GM12872 (cell line): ENCODE measurements at regions not wholly inside any gene's neighbourhood (a gene's known extent, or its start where the extent isn't known, plus 50 kb on each side); places are given as distances from the start of the nearest gene placed in this dataset.

Source experiments
- TF ChIP-seq, protein P1 (sequence below): IDR thresholded peaks from 3 replicates; pipeline ENCODE4 v1.5.1; 2011; ENCODE audit warnings: low read depth, mild to moderate bottlenecking, low read length, moderate library complexity; ENCODE audit not compliant: insufficient read depth

- TF ChIP-seq, protein P1, sequence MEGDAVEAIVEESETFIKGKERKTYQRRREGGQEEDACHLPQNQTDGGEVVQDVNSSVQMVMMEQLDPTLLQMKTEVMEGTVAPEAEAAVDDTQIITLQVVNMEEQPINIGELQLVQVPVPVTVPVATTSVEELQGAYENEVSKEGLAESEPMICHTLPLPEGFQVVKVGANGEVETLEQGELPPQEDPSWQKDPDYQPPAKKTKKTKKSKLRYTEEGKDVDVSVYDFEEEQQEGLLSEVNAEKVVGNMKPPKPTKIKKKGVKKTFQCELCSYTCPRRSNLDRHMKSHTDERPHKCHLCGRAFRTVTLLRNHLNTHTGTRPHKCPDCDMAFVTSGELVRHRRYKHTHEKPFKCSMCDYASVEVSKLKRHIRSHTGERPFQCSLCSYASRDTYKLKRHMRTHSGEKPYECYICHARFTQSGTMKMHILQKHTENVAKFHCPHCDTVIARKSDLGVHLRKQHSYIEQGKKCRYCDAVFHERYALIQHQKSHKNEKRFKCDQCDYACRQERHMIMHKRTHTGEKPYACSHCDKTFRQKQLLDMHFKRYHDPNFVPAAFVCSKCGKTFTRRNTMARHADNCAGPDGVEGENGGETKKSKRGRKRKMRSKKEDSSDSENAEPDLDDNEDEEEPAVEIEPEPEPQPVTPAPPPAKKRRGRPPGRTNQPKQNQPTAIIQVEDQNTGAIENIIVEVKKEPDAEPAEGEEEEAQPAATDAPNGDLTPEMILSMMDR: no peak
Observed at GRCh38 chr5:5546408-5546807, 123.9 kb downstream of the ICE1 start.

DNA sequence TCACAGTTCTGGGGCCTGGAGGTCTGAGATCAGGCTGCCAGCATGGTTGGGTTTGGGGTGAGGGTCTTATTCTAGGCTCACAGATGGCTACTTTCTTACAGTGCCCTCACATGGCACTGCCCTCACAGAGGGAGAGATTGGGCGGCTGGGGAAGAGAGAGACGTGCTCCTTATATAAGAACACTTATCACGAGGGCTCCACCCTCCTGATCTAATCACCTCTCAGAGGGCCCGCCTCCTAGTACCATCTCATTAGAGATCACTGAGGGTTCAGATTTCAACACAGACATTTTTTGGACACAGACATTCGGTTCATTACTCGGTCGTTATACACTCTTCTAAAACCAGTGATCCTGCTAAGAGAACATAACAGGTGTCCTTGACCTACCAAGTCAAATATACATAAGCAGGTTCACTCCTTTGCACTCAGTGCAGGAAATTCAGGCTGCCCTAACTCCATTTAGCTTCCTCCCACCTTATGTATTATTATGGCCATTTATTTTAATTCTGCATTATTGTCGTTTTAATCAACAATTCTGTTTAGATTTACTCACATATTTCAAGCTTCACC lies 121.7 kb downstream of the ICE1 start:
- TF ChIP-seq, protein P1: no peak

DNA sequence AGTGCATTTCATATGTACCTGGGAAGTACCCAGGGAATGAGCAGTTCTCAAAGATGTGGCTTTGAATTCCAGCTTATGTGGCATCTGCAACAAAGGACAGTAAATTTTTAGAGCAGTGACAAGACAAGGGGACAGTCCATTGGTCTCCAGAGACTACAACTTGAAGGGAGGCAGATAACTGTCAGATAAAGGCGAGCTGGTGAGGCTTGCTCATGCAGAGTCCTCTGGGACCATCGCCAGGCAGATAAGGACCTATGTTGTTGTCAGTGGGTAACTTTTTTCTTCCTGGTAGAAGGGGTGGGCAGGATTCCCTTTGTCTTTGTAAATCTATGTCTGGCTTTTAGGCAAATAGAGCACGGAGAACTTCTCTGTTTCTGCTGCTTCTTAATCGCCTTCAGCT lies 120.2 kb downstream of the ICE1 start:
- TF ChIP-seq, protein P1: no peak

DNA sequence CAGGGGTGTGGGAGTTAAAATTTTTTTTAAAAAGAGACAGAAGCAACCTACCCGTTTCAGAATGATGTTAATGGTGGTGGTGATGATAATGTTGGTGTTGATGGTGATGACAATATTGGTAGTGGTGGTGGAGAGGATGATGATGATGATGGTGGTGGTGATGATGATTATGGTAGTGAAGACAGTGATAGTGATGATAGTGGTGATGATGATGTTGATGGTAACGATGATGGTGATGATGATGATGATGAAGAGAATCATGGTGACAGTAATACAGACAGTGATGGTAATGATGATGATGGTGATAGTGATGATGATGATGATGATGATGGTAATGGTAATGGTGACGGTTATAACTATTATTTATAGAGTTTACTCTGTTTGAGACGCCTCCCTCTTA lies 117.6 kb downstream of the ICE1 start:
- TF ChIP-seq, protein P1: no peak
